Skeletal muscle tissue (tissue), 3 donors: ENCODE measurements at regions not wholly inside any gene's neighbourhood (a gene's known extent, or its start where the extent isn't known, plus 50 kb on each side); places are given as distances from the start of the nearest gene placed in this dataset.

Source experiments
- H3K27ac ChIP-seq: one replicate; pipeline ENCODE4 v1.7.0; 2013; ENCODE audit warnings: mild to moderate bottlenecking, low read depth, low read length, inconsistent platforms
- H3K27me3 ChIP-seq, 3 donors: one replicate each; pipeline ENCODE4 v1.7.0; 2013; ENCODE audit warnings: low read length in 3 of 3; ENCODE audit not compliant: control insufficient read depth in 3 of 3, insufficient read depth in 3 of 3
- H3K36me3 ChIP-seq, 3 donors: one replicate each; pipeline ENCODE4 v1.7.0; 2013; ENCODE audit warnings: low read length in 3 of 3; ENCODE audit not compliant: control insufficient read depth in 3 of 3, insufficient read depth in 3 of 3
- H3K4me1 ChIP-seq, 3 donors: one replicate each; pipeline ENCODE4 v1.7.0; 2013; ENCODE audit warnings: low read length in 3 of 3, mild to moderate bottlenecking in 3 of 3; ENCODE audit not compliant: control insufficient read depth in 3 of 3, insufficient read depth in 3 of 3
- H3K4me3 ChIP-seq, 3 donors: one replicate each; pipeline ENCODE4 v1.7.0; 2013; ENCODE audit warnings: low read length in 3 of 3
- H3K9ac ChIP-seq, 3 donors: one replicate each; pipeline ENCODE4 v1.7.0; 2013; ENCODE audit warnings: low read length in 3 of 3, mild to moderate bottlenecking in 3 of 3, moderate library complexity in 2 of 3, low read depth in 1 of 3
- H3K9me3 ChIP-seq, 3 donors: one replicate each; pipeline ENCODE4 v1.7.0; 2013; ENCODE audit warnings: low read length in 3 of 3; ENCODE audit not compliant: control insufficient read depth in 3 of 3
- donor health status: Osteomylitis.

DNA sequence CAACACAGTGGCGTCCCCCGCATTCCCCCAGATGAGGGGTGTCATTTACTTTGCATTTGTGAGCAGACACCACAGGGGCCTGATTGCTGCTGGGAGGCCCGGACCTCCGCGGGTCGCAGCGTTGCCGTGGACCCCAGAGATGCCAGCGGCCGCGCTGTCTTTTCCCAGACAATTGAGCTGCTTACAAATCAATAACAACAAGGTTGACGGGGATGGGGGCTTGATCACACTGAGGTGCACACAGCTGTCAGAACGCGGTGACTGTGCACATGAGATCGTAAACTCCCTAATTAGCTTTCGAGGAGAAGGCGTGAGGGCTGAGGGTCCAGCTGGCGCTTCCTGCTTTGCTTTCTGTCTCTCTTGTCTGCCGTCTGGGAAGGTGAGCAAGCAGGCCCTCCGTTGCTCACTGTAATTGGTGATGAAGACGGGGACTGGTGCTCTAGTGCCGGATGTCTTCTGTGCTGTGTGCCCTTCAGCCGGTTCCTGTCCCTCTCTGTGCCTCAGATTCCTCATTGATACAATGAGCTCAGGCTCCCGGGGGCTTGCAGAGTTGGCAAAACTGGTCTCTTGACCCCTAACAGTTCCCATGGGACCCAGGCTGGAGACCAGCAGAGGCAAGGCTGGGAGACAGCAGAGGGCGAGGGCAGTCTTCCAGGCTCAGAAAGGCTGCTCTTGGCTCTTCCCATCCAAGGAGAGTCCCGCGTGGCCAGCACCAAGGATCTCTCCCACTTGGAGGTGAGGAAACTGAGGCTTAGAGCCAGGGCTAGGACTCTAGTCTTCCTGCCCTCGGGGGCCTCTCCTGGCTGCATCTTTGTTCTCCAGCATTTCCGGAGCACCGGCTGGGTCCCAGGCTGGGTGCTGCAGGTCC is 126.0 kb upstream of the PMEPA1 start:
- Histone ChIP-seq H3K27me3 (peaks cover 0 to 2% (median 0%) of the 10 kb centered on the region in 3 donors), H3K27ac (no peak overlapping the region), H3K9me3 (no peaks in the 10 kb centered on the region), H3K36me3 (no peaks in the 10 kb centered on the region), H3K9ac (no peak overlapping the region), H3K4me1 (peaks cover 12 to 17% (median 13%) of the 10 kb centered on the region in 3 donors), H3K4me3 (no peak overlapping the region)

DNA sequence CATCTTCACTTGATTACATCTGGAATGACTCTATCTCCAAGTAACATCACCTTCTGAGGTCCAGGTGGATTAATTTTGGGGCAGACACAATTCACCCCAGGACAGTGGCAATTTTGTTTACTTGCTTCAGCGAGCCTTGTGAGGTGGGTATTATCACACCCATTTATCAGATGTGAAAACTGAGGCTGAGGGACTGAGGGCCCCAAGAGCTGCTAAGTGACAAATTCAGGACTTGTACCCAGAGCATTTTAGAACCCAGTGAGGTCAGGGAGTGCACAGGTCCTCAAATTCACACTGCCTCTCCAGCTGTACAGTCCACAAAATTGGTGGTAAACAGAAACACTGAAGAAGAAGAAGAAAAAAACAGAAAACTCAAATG is 125.2 kb upstream of the PMEPA1 start:
- H3K4me1 ChIP-seq: peaks cover 12 to 17% (median 13%) of the 10 kb centered on the region in 3 donors
- H3K36me3 ChIP-seq: no peaks in the 10 kb centered on the region
- no peak overlapping the region for H3K9ac ChIP-seq
- H3K9me3 ChIP-seq: no peaks in the 10 kb centered on the region
- H3K4me3 ChIP-seq: no peak overlapping the region
- H3K27me3 ChIP-seq: peaks cover 0 to 2% (median 0%) of the 10 kb centered on the region in 3 donors
- no peak overlapping the region for H3K27ac ChIP-seq

DNA sequence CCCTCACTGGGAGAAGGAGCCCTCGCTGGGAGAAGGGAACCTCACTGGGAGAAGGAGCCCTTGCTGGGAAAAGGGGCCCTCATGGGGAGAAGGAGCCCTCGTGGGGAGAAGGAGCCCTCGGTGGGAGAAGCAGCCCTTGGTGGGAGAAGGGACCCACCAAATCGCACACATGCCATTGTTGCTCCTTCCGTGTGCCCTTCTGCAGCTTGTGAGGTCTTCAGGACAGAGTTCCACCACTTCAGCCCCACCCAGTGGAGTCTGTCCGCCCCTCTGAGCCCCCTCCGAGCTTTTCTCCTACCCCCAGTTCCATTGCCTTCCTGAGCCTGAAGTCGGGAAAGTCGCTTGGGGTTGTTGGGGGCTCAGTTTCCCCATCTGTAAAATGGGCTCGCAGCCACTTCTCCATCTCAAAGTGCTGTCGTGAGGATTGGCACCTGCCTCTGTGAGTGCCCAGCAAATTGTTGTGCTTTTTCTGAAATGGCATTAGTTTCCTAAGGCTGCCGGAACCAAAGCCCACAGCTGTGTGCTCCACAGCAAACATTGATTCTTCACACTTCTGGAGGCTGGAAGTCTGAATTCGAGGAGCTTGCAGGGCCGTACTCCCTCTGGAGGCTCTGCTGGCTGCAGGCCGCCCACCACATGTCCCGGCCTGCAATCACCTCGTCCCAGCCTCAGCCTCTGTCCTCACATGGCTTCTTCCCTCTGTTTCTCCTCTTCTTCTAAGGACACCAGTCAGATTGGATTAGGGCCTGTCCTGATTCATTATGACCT is 124.7 kb upstream of the PMEPA1 start:
- Histone ChIP-seq H3K9me3 (no peaks in the 10 kb centered on the region), H3K4me3 (no peak overlapping the region), H3K4me1 (peaks cover 12 to 15% (median 13%) of the 10 kb centered on the region in 3 donors), H3K27ac (no peak overlapping the region), H3K9ac (no peak overlapping the region), H3K36me3 (no peaks in the 10 kb centered on the region), H3K27me3 (no peaks in the 10 kb centered on the region)

DNA sequence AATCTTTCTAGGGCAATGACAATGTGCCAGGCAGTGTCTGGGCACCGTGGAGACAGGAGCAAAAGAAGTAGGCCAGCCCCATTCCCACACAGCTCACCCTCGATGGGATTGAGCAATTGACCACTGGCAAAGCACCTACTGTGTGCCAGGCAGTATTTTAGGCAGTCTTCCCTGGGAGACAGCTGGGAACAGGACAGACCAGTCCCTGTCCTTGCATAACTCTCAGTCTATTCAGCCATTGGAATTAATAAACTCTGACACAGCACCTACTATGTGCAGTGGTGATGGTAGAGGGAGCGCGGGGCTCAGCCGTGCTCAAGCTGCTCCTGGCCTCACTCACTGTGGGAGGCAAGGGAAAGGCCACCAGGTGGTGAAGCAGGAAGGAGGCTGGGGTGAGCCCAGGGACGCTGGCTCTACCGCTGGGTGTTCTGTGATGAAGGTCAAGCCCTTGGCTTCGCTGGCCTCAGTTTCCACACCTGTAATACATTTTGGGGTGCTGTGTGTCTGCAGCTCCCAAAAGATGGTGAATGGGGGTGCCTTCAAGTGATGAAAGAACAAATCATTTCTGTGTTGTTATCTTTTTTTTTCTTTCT is 122.3 kb upstream of the PMEPA1 start:
- Histone ChIP-seq H3K36me3 (no peaks in the 10 kb centered on the region), H3K27me3 (no peaks in the 10 kb centered on the region), H3K4me1 (peaks cover 9 to 12% (median 10%) of the 10 kb centered on the region in 3 donors), H3K4me3 (no peak overlapping the region), H3K9ac (no peak overlapping the region), H3K27ac (no peak overlapping the region), H3K9me3 (no peaks in the 10 kb centered on the region)

DNA sequence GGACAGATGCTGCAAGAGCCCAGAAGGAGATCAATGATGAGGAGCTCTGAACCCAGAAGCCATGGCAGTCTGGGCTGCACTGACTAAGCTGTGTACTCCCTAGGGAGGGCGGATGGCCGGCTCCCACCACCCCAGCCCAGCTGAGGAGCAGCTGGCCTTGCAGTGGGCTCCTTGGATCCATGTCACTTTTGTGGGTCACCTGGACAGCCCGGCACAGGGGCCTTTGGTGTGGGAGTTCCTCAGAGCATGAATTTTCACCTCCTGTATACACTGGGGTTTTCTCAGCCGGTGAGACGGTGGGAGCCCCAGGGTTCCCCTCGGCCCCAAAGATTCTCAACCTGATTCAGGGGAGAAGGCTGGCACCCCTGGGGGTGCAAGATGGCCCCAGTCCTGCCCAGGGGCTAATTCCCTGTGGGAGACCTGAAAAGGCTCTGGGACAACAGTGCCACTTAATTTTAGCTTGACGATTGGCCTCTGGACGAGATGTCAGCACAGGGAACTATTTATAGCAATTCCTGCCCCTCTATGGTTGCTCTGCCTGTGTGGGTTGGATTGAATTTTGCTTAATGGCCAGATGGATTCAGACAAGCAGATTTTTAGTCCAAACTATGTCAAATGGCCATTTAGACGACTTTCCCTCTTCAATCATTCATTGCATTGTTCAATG is 121.6 kb upstream of the PMEPA1 start:
- H3K27me3 ChIP-seq: no peaks in the 10 kb centered on the region
- H3K36me3 ChIP-seq: no peaks in the 10 kb centered on the region
- no peak overlapping the region for H3K4me3 ChIP-seq
- H3K27ac ChIP-seq: no peak overlapping the region
- no peak overlapping the region for H3K9ac ChIP-seq
- no peaks in the 10 kb centered on the region for H3K9me3 ChIP-seq
- peaks cover 9 to 12% (median 10%) of the 10 kb centered on the region in 3 donors for H3K4me1 ChIP-seq

DNA sequence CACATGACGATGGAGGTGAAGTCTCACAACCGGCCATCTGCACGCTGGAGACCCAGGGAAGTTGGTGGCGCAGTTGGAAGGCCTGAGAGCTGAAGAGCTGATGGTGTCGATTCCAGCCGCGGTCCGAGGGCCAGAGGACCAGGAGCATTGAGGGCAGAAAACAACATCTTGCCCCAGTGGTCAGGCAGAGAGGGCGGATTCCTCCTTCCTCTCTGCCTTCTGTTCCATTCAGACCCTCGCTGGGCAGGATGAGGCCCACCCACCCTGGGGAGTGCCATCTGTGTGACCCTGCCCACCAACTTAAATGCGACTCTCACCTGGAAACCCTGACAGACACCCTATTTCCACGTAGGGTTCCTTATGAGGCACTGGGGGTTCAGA is 120.7 kb upstream of the PMEPA1 start:
- Histone ChIP-seq H3K27me3 (no peaks in the 10 kb centered on the region), H3K9ac (no peak overlapping the region), H3K9me3 (no peaks in the 10 kb centered on the region), H3K27ac (no peak overlapping the region), H3K4me1 (peaks cover 9 to 12% (median 10%) of the 10 kb centered on the region in 3 donors), H3K36me3 (no peaks in the 10 kb centered on the region), H3K4me3 (no peak overlapping the region)

DNA sequence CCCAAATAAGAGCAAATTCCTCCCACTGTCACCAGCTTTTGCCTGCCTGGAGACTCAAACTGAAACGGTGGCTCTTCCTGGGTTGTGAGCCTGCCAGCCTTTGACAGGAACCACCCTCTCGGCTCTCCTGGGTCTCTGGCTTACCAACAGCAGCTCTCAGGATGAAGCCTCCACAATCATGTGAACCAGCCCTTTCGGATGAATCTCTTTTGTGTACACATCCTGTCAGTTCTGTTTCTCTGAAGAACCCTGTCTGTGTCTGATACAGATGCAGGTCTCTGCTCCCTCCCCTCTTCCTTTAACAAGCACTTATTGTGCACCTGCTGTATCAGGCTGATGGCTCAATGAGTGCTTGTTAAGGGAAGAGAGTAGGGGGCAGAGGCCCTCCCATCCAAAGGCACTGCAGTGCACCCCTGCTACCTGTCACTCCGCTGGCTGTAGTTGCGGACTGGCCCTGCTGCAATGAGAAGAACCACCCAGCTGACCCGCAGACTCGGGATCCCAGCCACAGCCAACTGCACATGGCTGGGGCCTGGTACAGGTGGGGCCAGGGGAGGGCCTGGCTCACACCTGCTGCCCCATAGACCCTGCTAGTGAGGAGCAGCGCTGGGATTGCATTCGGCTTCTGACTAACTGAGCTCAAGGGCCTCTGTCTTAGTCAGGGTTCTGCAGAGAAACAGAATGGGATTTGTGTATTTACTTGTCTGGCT is 120.1 kb upstream of the PMEPA1 start:
- no peak overlapping the region for H3K4me3 ChIP-seq
- no peak overlapping the region for H3K9ac ChIP-seq
- peaks cover 9 to 12% (median 10%) of the 10 kb centered on the region in 3 donors for H3K4me1 ChIP-seq
- H3K9me3 ChIP-seq: no peaks in the 10 kb centered on the region
- H3K27me3 ChIP-seq: no peaks in the 10 kb centered on the region
- H3K36me3 ChIP-seq: no peaks in the 10 kb centered on the region
- H3K27ac ChIP-seq: no peak overlapping the region

DNA sequence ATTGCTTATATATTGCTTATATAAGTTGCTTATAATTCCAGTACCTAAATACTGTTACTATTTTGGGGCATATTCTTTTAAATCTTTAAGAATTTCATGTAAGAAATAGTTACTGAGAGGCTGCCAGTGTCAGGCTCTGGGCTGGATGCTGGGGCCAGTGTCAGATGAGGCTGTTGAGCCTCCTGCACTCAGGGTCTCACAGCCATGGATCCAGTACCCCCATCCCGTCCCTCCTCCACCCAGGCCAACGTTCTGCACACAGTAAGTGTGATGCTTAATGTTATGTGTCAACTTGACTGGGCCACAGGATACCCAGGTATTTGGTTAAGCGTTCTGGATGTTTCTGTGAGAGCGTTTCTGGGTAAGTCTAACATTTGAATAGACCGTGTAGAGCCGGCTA is 119.5 kb upstream of the PMEPA1 start:
- Histone ChIP-seq H3K9me3 (no peaks in the 10 kb centered on the region), H3K27ac (no peak overlapping the region), H3K9ac (no peak overlapping the region), H3K4me3 (no peak overlapping the region), H3K36me3 (no peaks in the 10 kb centered on the region), H3K27me3 (no peaks in the 10 kb centered on the region), H3K4me1 (peaks cover 9 to 12% (median 10%) of the 10 kb centered on the region in 3 donors)

DNA sequence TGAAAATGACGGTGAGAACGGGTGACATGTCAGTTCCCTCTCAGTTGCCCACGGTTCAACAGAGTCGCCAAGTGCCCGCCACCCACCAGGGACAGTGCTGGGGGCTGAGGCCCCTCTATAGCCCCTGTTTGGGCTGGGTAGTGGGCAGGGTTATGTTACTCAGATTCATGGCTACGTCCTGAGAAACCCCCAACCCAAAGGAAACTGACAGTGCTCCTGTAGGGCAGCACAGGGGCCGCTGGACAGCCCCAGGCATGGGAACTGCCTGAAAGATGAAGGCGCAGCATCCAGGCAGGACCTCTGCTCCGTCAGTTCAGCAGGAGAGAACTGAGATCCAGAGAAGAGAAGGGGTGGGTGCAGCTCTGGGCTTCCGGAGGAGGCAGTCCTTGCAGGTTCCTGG is 118.9 kb upstream of the PMEPA1 start:
- Histone ChIP-seq H3K27ac (no peak overlapping the region), H3K36me3 (no peaks in the 10 kb centered on the region), H3K4me1 (peaks cover 9 to 12% (median 10%) of the 10 kb centered on the region in 3 donors), H3K9ac (no peak overlapping the region), H3K27me3 (no peaks in the 10 kb centered on the region), H3K4me3 (no peak overlapping the region), H3K9me3 (no peaks in the 10 kb centered on the region)
